DOHH2 (cell line): ENCODE measurements at regions not wholly inside any gene's neighbourhood (a gene's known extent, or its start where the extent isn't known, plus 50 kb on each side); places are given as distances from the start of the nearest gene placed in this dataset.

Source experiments
- EZH2phosphoT487 ChIP-seq: fragments of 200-600 bp; sonication (generic); IDR thresholded peaks from 2 replicates; pipeline ENCODE4 v1.6.1; 2017; ENCODE audit warnings: borderline replicate concordance, mild to moderate bottlenecking, antibody characterized with exemption, low read length, moderate library complexity, mixed read lengths
- TF ChIP-seq, protein P1 (sequence below): fragments of 200-600 bp; sonication (generic); IDR thresholded peaks from one replicate; pipeline ENCODE4 v1.5.1; 2014; ENCODE audit warnings: antibody characterized with exemption, mild to moderate bottlenecking, low read depth, low read length; ENCODE audit not compliant: poor library complexity, severe bottlenecking

DNA sequence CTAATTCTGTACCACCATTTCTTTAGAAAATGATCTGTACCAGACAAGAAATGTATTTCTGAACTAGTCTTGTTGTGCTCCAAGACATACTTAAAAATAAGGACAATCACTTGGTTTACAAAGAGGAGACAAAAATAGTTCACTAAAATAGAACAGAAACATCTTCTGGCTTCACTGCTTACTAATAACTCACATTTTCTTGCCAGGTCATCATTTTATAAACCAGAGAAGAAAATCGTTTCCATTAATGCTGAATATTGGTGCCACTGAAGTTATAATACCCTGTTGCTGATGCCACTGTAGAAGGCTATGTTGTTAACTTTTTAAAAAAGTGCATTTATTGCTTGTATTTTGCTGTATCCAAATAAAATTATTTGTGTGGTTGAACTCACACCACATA, 94.8 kb upstream of the ZNF236 start:
- TF ChIP-seq, protein P1, sequence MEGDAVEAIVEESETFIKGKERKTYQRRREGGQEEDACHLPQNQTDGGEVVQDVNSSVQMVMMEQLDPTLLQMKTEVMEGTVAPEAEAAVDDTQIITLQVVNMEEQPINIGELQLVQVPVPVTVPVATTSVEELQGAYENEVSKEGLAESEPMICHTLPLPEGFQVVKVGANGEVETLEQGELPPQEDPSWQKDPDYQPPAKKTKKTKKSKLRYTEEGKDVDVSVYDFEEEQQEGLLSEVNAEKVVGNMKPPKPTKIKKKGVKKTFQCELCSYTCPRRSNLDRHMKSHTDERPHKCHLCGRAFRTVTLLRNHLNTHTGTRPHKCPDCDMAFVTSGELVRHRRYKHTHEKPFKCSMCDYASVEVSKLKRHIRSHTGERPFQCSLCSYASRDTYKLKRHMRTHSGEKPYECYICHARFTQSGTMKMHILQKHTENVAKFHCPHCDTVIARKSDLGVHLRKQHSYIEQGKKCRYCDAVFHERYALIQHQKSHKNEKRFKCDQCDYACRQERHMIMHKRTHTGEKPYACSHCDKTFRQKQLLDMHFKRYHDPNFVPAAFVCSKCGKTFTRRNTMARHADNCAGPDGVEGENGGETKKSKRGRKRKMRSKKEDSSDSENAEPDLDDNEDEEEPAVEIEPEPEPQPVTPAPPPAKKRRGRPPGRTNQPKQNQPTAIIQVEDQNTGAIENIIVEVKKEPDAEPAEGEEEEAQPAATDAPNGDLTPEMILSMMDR, result no peak
- TF ChIP-seq EZH2phosphoT487, result no peak
